ENCODE measurements at regions not wholly inside any gene's neighbourhood (a gene's known extent, or its start where the extent isn't known, plus 50 kb on each side); places are given as distances from the start of the nearest gene placed in this dataset.

GRCh38 chr16:86930663-86931373 lies 352.5 kb downstream of the FOXL1 start:
- Histone ChIP-seq H3K4me3 (ENCODE audit: insufficient read depth, low read depth, low read length) (no peak overlapping the region), H3K9me3 (ENCODE audit: insufficient read depth, low read depth, low read length) (peaks cover 3% of the 10 kb centered on the region), H3K4me1 (ENCODE audit: insufficient read depth, low read length) (peaks cover 54% of the 10 kb centered on the region), H3K36me3 (ENCODE audit: insufficient read depth, low read length) (no peaks in the 10 kb centered on the region), H3K9ac (ENCODE audit: low read length) (peak overlapping the region; percentile 83), H2AFZ (ENCODE audit: low read depth, low read length) (no peak overlapping the region), H3K4me2 (ENCODE audit: low read length) (peak overlapping the region; percentile 65), H3K79me2 (ENCODE audit: insufficient read depth, low read length) (peaks cover 10% of the 10 kb centered on the region), H3K27me3 (ENCODE audit: insufficient read depth, low read length) (no peaks in the 10 kb centered on the region), H3K27ac (ENCODE audit: low read depth, low read length) (peak overlapping the region; percentile 95), H4K20me1 (ENCODE audit: insufficient read depth, low read length) (no peaks in the 10 kb centered on the region)
- H3K9me3 Mint-ChIP-seq (ENCODE audit: unreplicated experiment), result peaks cover 5% of the 10 kb centered on the region
- H3K36me3 Mint-ChIP-seq (ENCODE audit: low read depth, unreplicated experiment), result peaks cover 2% of the 10 kb centered on the region
- H3K4me1 Mint-ChIP-seq (ENCODE audit: low read depth, unreplicated experiment), result peaks cover 4% of the 10 kb centered on the region
- DNase-seq (ENCODE audit: low read depth) (no peak), FAIRE-seq (no peak)
- H3K4me3 Mint-ChIP-seq (ENCODE audit: unreplicated experiment), result no peak overlapping the region
- TF ChIP-seq EZH2 (IDR thresholded peaks at IDR 0.05; ENCODE audit: insufficient read depth, low read length) (no peak), CTCF (IDR thresholded peaks at IDR 0.05; ENCODE audit: insufficient read depth, low read depth, low read length) (no peak)
- H3K27ac Mint-ChIP-seq (ENCODE audit: unreplicated experiment), result no peak overlapping the region
- H3K27me3 Mint-ChIP-seq (ENCODE audit: low read depth, unreplicated experiment), result peaks cover 14% of the 10 kb centered on the region

- H3K27me3 ChIP-seq (ENCODE audit: insufficient read depth, low read length), result no peaks in the 10 kb centered on the region
- no peak overlapping the region for H3K4me3 Mint-ChIP-seq (ENCODE audit: unreplicated experiment)
- TF ChIP-seq EZH2 (IDR thresholded peaks at IDR 0.05; ENCODE audit: insufficient read depth, low read length) (no peak), CTCF (IDR thresholded peaks at IDR 0.05; ENCODE audit: insufficient read depth, low read depth, low read length) (no peak)
- peaks cover 17% of the 10 kb centered on the region for H3K27me3 Mint-ChIP-seq (ENCODE audit: low read depth, unreplicated experiment)
- H3K36me3 Mint-ChIP-seq (ENCODE audit: low read depth, unreplicated experiment), result peaks cover 2% of the 10 kb centered on the region
- H3K9me3 Mint-ChIP-seq (ENCODE audit: unreplicated experiment), result peaks cover 6% of the 10 kb centered on the region
- H3K4me3 ChIP-seq (ENCODE audit: insufficient read depth, low read depth, low read length), result peak overlapping the region; percentile 27
- H4K20me1 ChIP-seq (ENCODE audit: insufficient read depth, low read length), result no peaks in the 10 kb centered on the region
- DNase-seq (ENCODE audit: low read depth), result peak; percentile 97
- FAIRE-seq, result peak; percentile 88
- H3K4me1 Mint-ChIP-seq (ENCODE audit: low read depth, unreplicated experiment), result peaks cover 4% of the 10 kb centered on the region
- H3K36me3 ChIP-seq (ENCODE audit: insufficient read depth, low read length), result no peaks in the 10 kb centered on the region
- H3K9me3 ChIP-seq (ENCODE audit: insufficient read depth, low read depth, low read length), result peaks cover 3% of the 10 kb centered on the region
- H3K27ac ChIP-seq (ENCODE audit: low read depth, low read length), result peak overlapping the region; percentile 88
- peaks cover 51% of the 10 kb centered on the region for H3K4me1 ChIP-seq (ENCODE audit: insufficient read depth, low read length)
- no peak overlapping the region for H3K27ac Mint-ChIP-seq (ENCODE audit: unreplicated experiment)
- peak overlapping the region; percentile 65 for H3K4me2 ChIP-seq (ENCODE audit: low read length)
- peak overlapping the region; percentile 48 for H2AFZ ChIP-seq (ENCODE audit: low read depth, low read length)
- H3K79me2 ChIP-seq (ENCODE audit: insufficient read depth, low read length), result peaks cover 10% of the 10 kb centered on the region
- H3K9ac ChIP-seq (ENCODE audit: low read length), result peak overlapping the region; percentile 83
Observed at GRCh38 chr16:86931410-86931941, 353.1 kb downstream of the FOXL1 start.

Data from astrocyte (in vitro differentiated cells and primary cell).